ENCODE measurements at regions not wholly inside any gene's neighbourhood (a gene's known extent, or its start where the extent isn't known, plus 50 kb on each side); places are given as distances from the start of the nearest gene placed in this dataset.

- TF ChIP-seq CTCF (IDR thresholded peaks at IDR 0.05; ENCODE audit: low read depth, low read length) (no peak), EZH2phosphoT487 (IDR thresholded peaks at IDR 0.05; ENCODE audit: low read depth) (no peak)
Measured at GRCh38 chr20:22914291-22914690, 120.8 kb upstream of the SSTR4 start.

Data from OCI-LY3 (cell line).